ENCODE measurements at regions not wholly inside any gene's neighbourhood (a gene's known extent, or its start where the extent isn't known, plus 50 kb on each side); places are given as distances from the start of the nearest gene placed in this dataset.

DNA sequence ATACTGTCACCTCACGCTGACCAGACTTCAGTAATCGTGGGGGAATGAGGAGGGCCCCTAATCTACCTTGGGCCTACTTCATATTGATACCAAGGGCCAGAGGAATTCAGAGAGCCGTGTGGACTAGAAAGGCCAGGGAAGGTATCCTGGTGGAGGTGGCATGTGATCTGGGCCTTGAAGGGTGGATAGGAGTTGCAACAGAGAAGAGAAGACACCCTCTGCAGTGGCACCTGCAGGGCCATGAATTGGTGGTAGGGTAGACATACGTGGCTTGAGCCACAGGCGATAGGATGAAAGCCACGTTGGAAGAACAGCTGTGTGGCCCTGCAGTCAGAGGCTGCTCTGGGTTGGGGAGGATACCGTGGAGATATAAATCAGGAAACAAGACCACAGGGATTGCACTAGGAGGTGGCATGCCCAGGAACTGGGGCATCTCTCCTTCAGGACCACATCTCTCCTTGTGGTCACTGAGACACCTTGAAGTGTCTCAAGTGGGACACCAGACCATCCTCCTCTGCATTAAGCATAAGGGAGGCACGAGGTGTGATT, 141.4 kb downstream of the CYP26B1 start:
- no peak for TF ChIP-seq CTCF (IDR thresholded peaks at IDR 0.05; ENCODE audit: low read depth, low read length)
- H3K27me3 ChIP-seq, result no peaks in the 10 kb centered on the region
- H3K36me3 ChIP-seq, result no peaks in the 10 kb centered on the region
- no peak overlapping the region for H3K27ac ChIP-seq
- H3K4me3 ChIP-seq, result no peak overlapping the region
- H3K4me1 ChIP-seq (ENCODE audit: low read depth), result peaks cover 11% of the 10 kb centered on the region
- no peak for DNase-seq (ENCODE audit: low read depth in 1 of 2, low spot score in 1 of 2)
- no peaks in the 10 kb centered on the region for H3K9me3 ChIP-seq (ENCODE audit: low read depth)

DNA sequence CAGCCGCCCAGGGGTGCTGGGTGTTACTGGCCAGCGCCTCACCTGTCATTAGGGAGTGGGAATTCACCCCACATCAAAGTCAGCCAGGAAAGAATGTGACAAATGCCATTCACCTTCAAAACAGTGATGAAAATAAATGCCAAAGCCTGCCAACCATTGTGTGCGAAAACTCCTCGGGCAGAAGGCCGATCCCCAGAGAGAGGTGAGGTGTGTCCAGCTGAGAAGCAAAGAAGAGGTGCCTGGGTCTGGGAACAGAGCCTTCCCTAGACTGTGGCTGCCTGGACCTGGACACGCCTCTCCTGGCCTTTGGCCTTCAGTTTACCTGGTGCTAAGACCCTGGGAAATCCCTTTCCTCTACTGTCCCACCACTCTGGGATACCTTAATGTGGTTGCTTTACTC, 142.7 kb downstream of the CYP26B1 start:
- H3K36me3 ChIP-seq, result no peaks in the 10 kb centered on the region
- H3K4me3 ChIP-seq, result no peak overlapping the region
- no peaks in the 10 kb centered on the region for H3K27me3 ChIP-seq
- no peak for DNase-seq (ENCODE audit: low read depth in 1 of 2, low spot score in 1 of 2)
- no peaks in the 10 kb centered on the region for H3K9me3 ChIP-seq (ENCODE audit: low read depth)
- H3K4me1 ChIP-seq (ENCODE audit: low read depth), result peaks cover 20% of the 10 kb centered on the region
- no peak for TF ChIP-seq CTCF (IDR thresholded peaks at IDR 0.05; ENCODE audit: low read depth, low read length)
- H3K27ac ChIP-seq, result no peak overlapping the region

- no peaks in the 10 kb centered on the region for H3K9me3 ChIP-seq (ENCODE audit: low read depth)
- TF ChIP-seq CTCF (IDR thresholded peaks at IDR 0.05; ENCODE audit: low read depth, low read length), result no peak
- H3K4me1 ChIP-seq (ENCODE audit: low read depth), result peaks cover 23% of the 10 kb centered on the region
- H3K27me3 ChIP-seq, result no peaks in the 10 kb centered on the region
- H3K27ac ChIP-seq, result no peak overlapping the region
- H3K4me3 ChIP-seq, result no peak overlapping the region
- no peak for DNase-seq (ENCODE audit: low read depth in 1 of 2, low spot score in 1 of 2)
- H3K36me3 ChIP-seq, result no peaks in the 10 kb centered on the region
Observed at GRCh38 chr2:72004201-72004915, 143.3 kb downstream of the CYP26B1 start.

DNA sequence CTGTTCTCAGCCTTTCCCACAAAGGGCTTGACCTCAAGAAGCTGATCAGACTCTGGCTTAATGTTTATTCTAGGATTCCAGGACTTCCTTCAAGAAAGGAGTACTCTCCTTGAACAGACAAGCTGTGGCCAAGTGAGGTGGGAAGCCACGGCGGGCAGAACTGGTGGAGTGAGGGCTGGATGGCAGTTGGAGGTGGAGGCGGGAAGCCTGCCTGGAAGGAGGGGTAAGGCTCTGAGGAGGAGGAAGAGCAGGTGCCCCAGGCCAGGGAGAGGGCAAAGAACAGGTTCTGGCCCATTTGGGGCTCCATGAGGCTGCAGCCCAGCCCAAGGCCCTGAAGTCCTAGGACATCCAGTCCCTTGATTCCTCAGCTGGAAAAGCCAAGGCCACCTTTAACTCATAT, 143.9 kb downstream of the CYP26B1 start:
- Histone ChIP-seq H3K27me3 (no peaks in the 10 kb centered on the region), H3K36me3 (no peaks in the 10 kb centered on the region), H3K27ac (no peak overlapping the region), H3K9me3 (ENCODE audit: low read depth) (no peaks in the 10 kb centered on the region), H3K4me1 (ENCODE audit: low read depth) (peaks cover 23% of the 10 kb centered on the region), H3K4me3 (no peak overlapping the region)
- DNase-seq (ENCODE audit: low read depth in 1 of 2, low spot score in 1 of 2), result no peak
- no peak for TF ChIP-seq CTCF (IDR thresholded peaks at IDR 0.05; ENCODE audit: low read depth, low read length)

- Histone ChIP-seq H3K4me3 (no peak overlapping the region), H3K9me3 (ENCODE audit: low read depth) (no peaks in the 10 kb centered on the region), H3K36me3 (no peaks in the 10 kb centered on the region), H3K27me3 (no peaks in the 10 kb centered on the region), H3K4me1 (ENCODE audit: low read depth) (peaks cover 23% of the 10 kb centered on the region), H3K27ac (no peak overlapping the region)
- no peak for DNase-seq (ENCODE audit: low read depth in 1 of 2, low spot score in 1 of 2)
- TF ChIP-seq CTCF (IDR thresholded peaks at IDR 0.05; ENCODE audit: low read depth, low read length), result no peak
Observed at GRCh38 chr2:72003124-72003523, 144.5 kb downstream of the CYP26B1 start.
